ENCODE measurements at regions not wholly inside any gene's neighbourhood (a gene's known extent, or its start where the extent isn't known, plus 50 kb on each side); places are given as distances from the start of the nearest gene placed in this dataset.
A peak's percentile ranks its signal among the peaks of the same experiment; 100 is the strongest.
"Not testable (repeated sequence)": the region's sequence is repeated elsewhere in the genome, so short reads cannot be mapped to it uniquely, and the experiment has no call there.

- no peak for DNase-seq
These were observed 212.5 kb upstream of the NDST3 start for GRCh38 chr4:117821834-117822233.

GRCh38 chr4:117823388-117823787 is 210.9 kb upstream of the NDST3 start:
- no peak for DNase-seq

- DNase-seq, result no peak
These were observed 208.7 kb upstream of the NDST3 start for GRCh38 chr4:117825600-117825999.

- DNase-seq, result no peak
These were observed 203.1 kb upstream of the NDST3 start for GRCh38 chr4:117831060-117831683.

GRCh38 chr4:117835566-117835965 is 198.7 kb upstream of the NDST3 start:
- no peak for DNase-seq

GRCh38 chr4:117844594-117844993 is 189.7 kb upstream of the NDST3 start:
- no peak for DNase-seq

- DNase-seq, result no peak
These were observed 189.0 kb upstream of the NDST3 start for GRCh38 chr4:117845270-117845669.

- DNase-seq, result no peak
These were observed 186.4 kb upstream of the NDST3 start for GRCh38 chr4:117847849-117848248.

- DNase-seq, result no peak
These were observed 166.1 kb upstream of the NDST3 start for GRCh38 chr4:117868201-117868600.

- DNase-seq, result no peak
These were observed 160.5 kb upstream of the NDST3 start for GRCh38 chr4:117873779-117874178.

GRCh38 chr4:117874216-117874615 is 160.1 kb upstream of the NDST3 start:
- no peak for DNase-seq

GRCh38 chr4:117889978-117890377 is 144.3 kb upstream of the NDST3 start:
- no peak for DNase-seq

- peak; percentile 5 to 80 for DNase-seq
These were observed 141.1 kb upstream of the NDST3 start for GRCh38 chr4:117893207-117893606.

GRCh38 chr4:117898496-117898895 is 135.8 kb upstream of the NDST3 start:
- DNase-seq, result peak in 1 of 2 experiments; percentile 3

- DNase-seq, result no peak
These were observed 133.5 kb upstream of the NDST3 start for GRCh38 chr4:117900832-117901231.

- DNase-seq, result no peak
These were observed 126.6 kb upstream of the NDST3 start for GRCh38 chr4:117907646-117908045.

GRCh38 chr4:117908306-117909207 is 125.7 kb upstream of the NDST3 start:
- no peak for DNase-seq

- DNase-seq, result no peak
These were observed 117.6 kb upstream of the NDST3 start for GRCh38 chr4:117916728-117917127.

- DNase-seq, result not testable (repeated sequence)
These were observed 112.0 kb upstream of the NDST3 start for GRCh38 chr4:117922311-117922710.

GRCh38 chr4:117927823-117928222 is 106.5 kb upstream of the NDST3 start:
- not testable (repeated sequence) for DNase-seq

GRCh38 chr4:117941611-117942010 is 92.7 kb upstream of the NDST3 start:
- DNase-seq, result no peak

GRCh38 chr4:117949621-117950020 is 84.7 kb upstream of the NDST3 start:
- no peak for DNase-seq

- DNase-seq, result peak in 1 of 2 experiments; percentile 35
These were observed 76.7 kb upstream of the NDST3 start for GRCh38 chr4:117957571-117957970.

GRCh38 chr4:117965622-117966021 is 68.7 kb upstream of the NDST3 start:
- DNase-seq, result peak; percentile 32 to 72

Measured in NCI-H446 (cell line).